HUES48 (cell line): ENCODE measurements at regions not wholly inside any gene's neighbourhood (a gene's known extent, or its start where the extent isn't known, plus 50 kb on each side); places are given as distances from the start of the nearest gene placed in this dataset.

Experiments
- H3K27ac ChIP-seq: one replicate; pipeline ENCODE4 v1.7.0; 2013; ENCODE audit warnings: low read depth, low read length, inconsistent platforms
- H3K27me3 ChIP-seq: 2 replicates; pipeline ENCODE4 v1.6.1; 2013; ENCODE audit warnings: mild to moderate bottlenecking, low read length; ENCODE audit not compliant: control insufficient read depth, insufficient read depth
- H3K36me3 ChIP-seq: 2 replicates; pipeline ENCODE4 v1.6.1; 2013; ENCODE audit warnings: low read length; ENCODE audit not compliant: control insufficient read depth, insufficient read depth
- H3K4me1 ChIP-seq: 2 replicates; pipeline ENCODE4 v1.6.1; 2013; ENCODE audit warnings: mild to moderate bottlenecking, low read length; ENCODE audit not compliant: control insufficient read depth, insufficient read depth
- H3K4me3 ChIP-seq: 2 replicates; pipeline ENCODE4 v1.5.1; 2013; ENCODE audit warnings: mild to moderate bottlenecking, low read depth, low read length
- H3K9ac ChIP-seq: 2 replicates; pipeline ENCODE4 v1.6.1; 2013; ENCODE audit warnings: mild to moderate bottlenecking, low read depth, low read length, moderate library complexity
- H3K9me3 ChIP-seq: 2 replicates; pipeline ENCODE4 v1.6.1; 2013; ENCODE audit warnings: low read length; ENCODE audit not compliant: control insufficient read depth, insufficient read depth

DNA sequence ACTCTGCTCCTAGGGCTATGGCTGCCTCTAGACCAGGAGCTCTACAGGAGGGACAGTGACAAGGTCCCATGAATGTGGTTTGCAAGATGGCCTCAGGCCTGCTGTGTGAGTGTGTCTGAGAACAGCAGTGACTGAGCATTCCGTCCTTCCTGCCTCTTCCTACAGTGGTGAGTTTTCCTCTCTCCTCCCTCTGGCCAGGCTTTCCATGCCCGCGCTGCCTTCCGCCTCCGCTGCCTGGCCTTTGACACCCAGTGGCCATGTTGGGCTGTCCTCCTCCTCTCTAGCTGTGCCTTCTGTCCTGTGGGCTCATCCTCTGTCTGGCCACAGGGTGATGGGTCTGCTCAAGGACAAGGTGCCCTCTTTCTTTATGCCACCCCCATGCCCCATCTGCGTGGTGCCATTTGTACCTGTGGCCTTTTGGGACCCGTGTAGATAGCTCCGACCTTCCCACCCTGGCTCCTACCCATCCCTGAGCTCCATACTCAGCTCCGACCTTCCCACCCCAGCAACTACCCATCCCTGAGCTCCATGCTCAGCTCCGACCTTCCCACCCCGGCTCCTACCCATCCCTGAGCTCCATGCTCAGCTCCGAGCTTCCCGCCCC is 970.4 kb downstream of the BRD1 start:
- Histone ChIP-seq H3K27me3 (no peaks in the 10 kb centered on the region), H3K4me1 (no peaks in the 10 kb centered on the region), H3K27ac (no peak overlapping the region), H3K9ac (no peak overlapping the region), H3K9me3 (peaks cover 9% of the 10 kb centered on the region; the same call in 1 of the 2 replicates), H3K36me3 (no peaks in the 10 kb centered on the region), H3K4me3 (no peak overlapping the region)

DNA sequence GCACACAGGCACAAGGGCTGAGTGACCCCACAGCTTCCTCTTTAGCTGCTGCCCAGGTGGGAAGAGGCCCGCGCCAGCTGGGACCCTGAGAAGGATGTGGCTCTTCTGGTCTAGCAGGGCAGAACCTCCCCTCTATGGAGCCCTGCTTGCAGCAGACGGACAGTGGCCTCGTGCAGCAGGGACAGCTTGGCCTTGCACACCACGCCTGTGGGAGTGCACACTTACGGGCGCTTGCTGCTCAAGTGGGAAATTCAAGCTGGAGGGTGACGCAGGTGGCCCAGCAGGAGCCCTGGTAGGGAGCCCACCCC is 971.4 kb downstream of the BRD1 start:
- H3K4me1 ChIP-seq, result no peaks in the 10 kb centered on the region
- no peaks in the 10 kb centered on the region for H3K36me3 ChIP-seq
- no peak overlapping the region for H3K9ac ChIP-seq
- H3K27ac ChIP-seq, result no peak overlapping the region
- no peak overlapping the region for H3K4me3 ChIP-seq
- peaks cover 9% of the 10 kb centered on the region; the same call in 1 of the 2 replicates for H3K9me3 ChIP-seq
- H3K27me3 ChIP-seq, result no peaks in the 10 kb centered on the region

GRCh38 chr22:48855593-48856307 is 971.9 kb downstream of the BRD1 start:
- H3K27me3 ChIP-seq, result no peaks in the 10 kb centered on the region
- H3K9me3 ChIP-seq, result peaks cover 9% of the 10 kb centered on the region; the same call in 1 of the 2 replicates

GRCh38 chr22:48855013-48855412 is 972.7 kb downstream of the BRD1 start:
- Histone ChIP-seq H3K36me3 (no peaks in the 10 kb centered on the region), H3K9ac (no peak overlapping the region), H3K4me1 (no peaks in the 10 kb centered on the region), H3K9me3 (peaks cover 9% of the 10 kb centered on the region; the same call in 1 of the 2 replicates), H3K27ac (no peak overlapping the region), H3K27me3 (no peaks in the 10 kb centered on the region), H3K4me3 (no peak overlapping the region)

More at GRCh38 chr22:48855593-48856307, 971.9 kb downstream of the BRD1 start:
- Histone ChIP-seq H3K36me3 (no peaks in the 10 kb centered on the region), H3K4me3 (no peak overlapping the region), H3K27ac (no peak overlapping the region), H3K4me1 (no peaks in the 10 kb centered on the region), H3K9ac (no peak overlapping the region)

- Histone ChIP-seq H3K4me3 (no peak overlapping the region), H3K27me3 (no peaks in the 10 kb centered on the region), H3K27ac (no peak overlapping the region), H3K9ac (no peak overlapping the region), H3K4me1 (no peaks in the 10 kb centered on the region), H3K9me3 (peaks cover 8% of the 10 kb centered on the region; the same call in 1 of the 2 replicates), H3K36me3 (no peaks in the 10 kb centered on the region)
Measured at GRCh38 chr22:48853627-48854240, 973.9 kb downstream of the BRD1 start.

DNA sequence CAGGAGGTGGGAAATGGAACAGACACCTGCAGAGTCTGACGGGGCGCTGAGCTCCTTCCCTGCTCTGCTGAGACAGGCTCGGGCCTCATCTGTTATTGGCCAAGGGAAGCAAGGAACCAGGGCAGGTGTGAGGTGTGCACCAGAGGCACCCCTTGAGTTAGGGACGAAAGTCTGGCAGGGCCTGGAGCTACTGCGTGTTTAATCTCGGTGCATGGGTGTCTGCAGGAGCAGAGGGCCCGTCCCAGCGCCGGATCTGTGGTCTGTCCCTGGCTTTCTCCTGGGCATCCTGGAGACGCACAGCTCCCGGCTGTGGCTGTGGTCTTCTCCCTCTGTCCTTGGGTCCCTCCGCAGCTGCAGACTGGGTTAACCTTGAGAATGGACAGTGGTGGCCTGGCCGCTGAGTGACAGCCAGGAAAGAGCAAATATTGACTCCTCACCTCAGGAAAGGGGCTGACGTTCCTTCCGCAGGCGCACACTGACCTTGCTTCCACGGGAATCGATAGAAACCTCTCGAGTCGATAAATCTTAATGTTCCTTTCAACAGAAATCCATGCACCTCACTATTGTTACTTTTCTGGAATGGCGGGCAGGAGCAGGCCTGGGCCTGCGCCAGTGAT is 975.6 kb downstream of the BRD1 start:
- Histone ChIP-seq H3K27ac (no peak overlapping the region), H3K9ac (no peak overlapping the region), H3K36me3 (no peaks in the 10 kb centered on the region), H3K27me3 (no peaks in the 10 kb centered on the region), H3K4me3 (no peak overlapping the region), H3K4me1 (no peaks in the 10 kb centered on the region), H3K9me3 (0 out of 2 replicates have a peak, but pooled peaks cover under 1% of the 10 kb centered on the region)

- Histone ChIP-seq H3K9ac (no peak overlapping the region), H3K36me3 (no peaks in the 10 kb centered on the region), H3K4me1 (no peaks in the 10 kb centered on the region), H3K4me3 (no peak overlapping the region), H3K9me3 (no peaks in the 10 kb centered on the region), H3K27ac (no peak overlapping the region), H3K27me3 (no peaks in the 10 kb centered on the region)
Measured at GRCh38 chr22:48850658-48851287, 976.9 kb downstream of the BRD1 start.

GRCh38 chr22:48849963-48850657 is 977.6 kb downstream of the BRD1 start:
- H3K27ac ChIP-seq, result no peak overlapping the region
- H3K36me3 ChIP-seq, result no peaks in the 10 kb centered on the region
- no peak overlapping the region for H3K4me3 ChIP-seq
- H3K4me1 ChIP-seq, result no peaks in the 10 kb centered on the region
- no peaks in the 10 kb centered on the region for H3K27me3 ChIP-seq
- H3K9ac ChIP-seq, result no peak overlapping the region
- no peaks in the 10 kb centered on the region for H3K9me3 ChIP-seq

- Histone ChIP-seq H3K9me3 (no peaks in the 10 kb centered on the region), H3K27me3 (no peaks in the 10 kb centered on the region), H3K4me1 (no peaks in the 10 kb centered on the region), H3K27ac (no peak overlapping the region), H3K9ac (no peak overlapping the region), H3K36me3 (no peaks in the 10 kb centered on the region), H3K4me3 (no peak overlapping the region)
Measured at GRCh38 chr22:48849219-48849912, 978.3 kb downstream of the BRD1 start.

- H3K27ac ChIP-seq, result no peak overlapping the region
- H3K9ac ChIP-seq, result no peak overlapping the region
- no peaks in the 10 kb centered on the region for H3K4me1 ChIP-seq
- no peaks in the 10 kb centered on the region for H3K9me3 ChIP-seq
- H3K27me3 ChIP-seq, result no peaks in the 10 kb centered on the region
- H3K36me3 ChIP-seq, result no peaks in the 10 kb centered on the region
- H3K4me3 ChIP-seq, result no peak overlapping the region
Measured at GRCh38 chr22:48846200-48846599, 981.5 kb downstream of the BRD1 start.
